AG09319 (cell line): ENCODE measurements at regions not wholly inside any gene's neighbourhood (a gene's known extent, or its start where the extent isn't known, plus 50 kb on each side); places are given as distances from the start of the nearest gene placed in this dataset.

Source experiments
- DNase-seq: peaks from one replicate; pipeline ENCODE4 v3.0.0-alpha.2; 2010; ENCODE audit warnings: low read depth; ENCODE audit errors: extremely low read depth
- TF ChIP-seq, protein P1 (sequence below): IDR thresholded peaks from 2 replicates; pipeline ENCODE4 v1.5.1; 2011; ENCODE audit warnings: low read depth, mild to moderate bottlenecking, inconsistent platforms, low read length, moderate library complexity

DNA sequence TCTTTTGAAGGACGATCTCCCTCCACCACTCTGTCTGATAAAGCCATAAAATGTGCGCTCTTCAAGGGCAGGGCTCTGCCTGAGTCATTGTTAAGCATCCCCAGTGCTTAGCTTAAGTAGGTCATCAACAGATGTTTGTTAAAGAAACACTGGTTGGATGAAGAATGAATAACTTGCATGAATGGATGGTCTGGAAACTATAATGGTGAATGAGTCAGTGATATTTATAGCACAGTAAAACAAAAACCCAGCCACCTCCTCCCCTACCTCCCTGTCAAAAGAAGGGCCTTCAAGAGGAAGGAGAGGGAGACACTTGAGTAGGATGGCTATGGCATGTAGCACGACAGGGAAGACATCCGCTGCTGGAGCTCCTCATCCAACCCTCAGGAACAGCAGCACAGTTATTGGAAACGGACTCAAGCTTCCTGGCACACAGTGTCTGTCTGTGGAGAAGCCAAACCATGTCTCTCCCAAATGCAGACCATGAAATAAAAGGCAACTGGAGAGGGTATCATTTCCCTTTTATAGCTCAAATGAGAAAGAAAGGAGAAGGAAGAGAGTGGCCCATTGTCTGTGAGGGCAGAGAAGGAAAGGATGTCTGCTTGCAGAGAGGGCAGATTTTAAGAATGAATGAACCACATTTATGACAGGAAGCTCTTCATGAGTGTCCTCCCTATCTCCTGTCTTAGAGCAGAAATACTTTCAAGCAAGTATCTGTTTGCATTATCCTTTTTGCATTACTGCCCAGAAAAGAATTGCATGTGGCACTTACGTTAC is 183.5 kb upstream of the UBL3 start:
- TF ChIP-seq, protein P1, sequence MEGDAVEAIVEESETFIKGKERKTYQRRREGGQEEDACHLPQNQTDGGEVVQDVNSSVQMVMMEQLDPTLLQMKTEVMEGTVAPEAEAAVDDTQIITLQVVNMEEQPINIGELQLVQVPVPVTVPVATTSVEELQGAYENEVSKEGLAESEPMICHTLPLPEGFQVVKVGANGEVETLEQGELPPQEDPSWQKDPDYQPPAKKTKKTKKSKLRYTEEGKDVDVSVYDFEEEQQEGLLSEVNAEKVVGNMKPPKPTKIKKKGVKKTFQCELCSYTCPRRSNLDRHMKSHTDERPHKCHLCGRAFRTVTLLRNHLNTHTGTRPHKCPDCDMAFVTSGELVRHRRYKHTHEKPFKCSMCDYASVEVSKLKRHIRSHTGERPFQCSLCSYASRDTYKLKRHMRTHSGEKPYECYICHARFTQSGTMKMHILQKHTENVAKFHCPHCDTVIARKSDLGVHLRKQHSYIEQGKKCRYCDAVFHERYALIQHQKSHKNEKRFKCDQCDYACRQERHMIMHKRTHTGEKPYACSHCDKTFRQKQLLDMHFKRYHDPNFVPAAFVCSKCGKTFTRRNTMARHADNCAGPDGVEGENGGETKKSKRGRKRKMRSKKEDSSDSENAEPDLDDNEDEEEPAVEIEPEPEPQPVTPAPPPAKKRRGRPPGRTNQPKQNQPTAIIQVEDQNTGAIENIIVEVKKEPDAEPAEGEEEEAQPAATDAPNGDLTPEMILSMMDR = no peak
- peak; percentile 73 for DNase-seq

DNA sequence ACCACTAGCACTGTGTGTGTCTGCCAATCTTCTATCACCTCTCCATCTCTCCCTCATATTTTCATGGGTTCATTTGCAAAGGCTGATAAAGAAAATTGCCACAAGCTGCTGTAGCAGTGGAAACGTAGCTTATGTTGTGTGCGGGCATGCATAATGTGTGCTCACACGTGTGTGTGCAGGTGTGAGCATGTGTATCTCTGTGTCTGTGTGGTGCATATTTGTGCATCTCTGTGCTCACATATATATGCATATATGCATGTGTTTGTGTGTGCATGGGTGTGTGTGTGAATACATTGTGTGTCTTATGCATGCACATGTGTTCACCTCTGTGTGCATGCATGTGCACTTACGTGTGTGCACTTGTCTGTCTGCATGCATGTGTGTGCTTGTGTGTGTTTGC is 181.8 kb upstream of the UBL3 start:
- DNase-seq = no peak
- TF ChIP-seq, protein P1 = no peak

DNA sequence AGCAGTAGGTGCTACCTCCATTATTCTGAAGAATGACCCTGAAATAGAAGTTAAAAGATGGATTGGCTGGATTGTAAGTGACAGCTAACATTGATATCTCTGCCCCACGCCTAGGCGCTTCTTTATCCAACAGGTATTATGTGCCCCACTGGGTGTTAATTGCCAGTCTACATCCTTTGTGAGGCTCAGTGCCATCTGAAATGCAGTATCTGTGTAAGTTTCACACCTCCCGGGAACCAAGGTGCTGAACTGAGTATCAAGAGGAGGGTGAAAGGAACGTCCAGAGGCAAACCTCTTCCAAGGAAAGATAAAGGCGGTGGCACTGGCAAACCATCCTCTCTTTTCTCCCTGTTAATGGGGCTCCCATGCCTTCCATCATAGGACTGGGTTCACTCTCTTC is 181.1 kb upstream of the UBL3 start:
- DNase-seq = no peak
- TF ChIP-seq, protein P1 = no peak

DNA sequence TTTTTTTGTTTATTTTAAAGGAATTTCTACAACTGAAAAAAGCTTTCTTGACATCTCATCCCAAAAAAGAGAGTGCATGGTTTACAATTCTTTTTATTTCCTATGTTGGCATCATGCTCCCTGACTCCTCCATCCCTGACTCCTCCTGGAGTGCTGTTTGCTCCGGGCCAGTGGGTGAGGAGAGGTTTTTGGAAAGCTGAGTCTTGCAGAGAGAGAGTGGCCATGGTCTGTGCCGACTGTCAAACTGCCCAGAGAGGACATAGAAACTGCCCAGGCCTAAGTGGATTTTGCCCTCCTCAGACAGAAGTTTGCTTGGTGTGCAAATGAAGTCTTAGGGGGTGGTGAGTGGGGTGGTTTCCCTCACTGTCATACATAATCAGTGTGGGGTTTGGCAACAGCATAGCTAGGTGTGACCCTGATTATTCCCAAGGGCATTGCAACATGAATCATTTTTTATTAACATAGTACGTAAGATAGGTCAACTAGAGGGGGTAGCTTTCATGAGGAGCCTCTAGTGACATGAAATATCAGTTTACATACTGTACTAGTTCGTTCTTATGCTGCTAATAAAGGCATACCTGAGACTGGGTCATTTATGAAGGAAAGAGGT is 179.8 kb upstream of the UBL3 start:
- TF ChIP-seq, protein P1 = no peak
- DNase-seq = no peak

DNA sequence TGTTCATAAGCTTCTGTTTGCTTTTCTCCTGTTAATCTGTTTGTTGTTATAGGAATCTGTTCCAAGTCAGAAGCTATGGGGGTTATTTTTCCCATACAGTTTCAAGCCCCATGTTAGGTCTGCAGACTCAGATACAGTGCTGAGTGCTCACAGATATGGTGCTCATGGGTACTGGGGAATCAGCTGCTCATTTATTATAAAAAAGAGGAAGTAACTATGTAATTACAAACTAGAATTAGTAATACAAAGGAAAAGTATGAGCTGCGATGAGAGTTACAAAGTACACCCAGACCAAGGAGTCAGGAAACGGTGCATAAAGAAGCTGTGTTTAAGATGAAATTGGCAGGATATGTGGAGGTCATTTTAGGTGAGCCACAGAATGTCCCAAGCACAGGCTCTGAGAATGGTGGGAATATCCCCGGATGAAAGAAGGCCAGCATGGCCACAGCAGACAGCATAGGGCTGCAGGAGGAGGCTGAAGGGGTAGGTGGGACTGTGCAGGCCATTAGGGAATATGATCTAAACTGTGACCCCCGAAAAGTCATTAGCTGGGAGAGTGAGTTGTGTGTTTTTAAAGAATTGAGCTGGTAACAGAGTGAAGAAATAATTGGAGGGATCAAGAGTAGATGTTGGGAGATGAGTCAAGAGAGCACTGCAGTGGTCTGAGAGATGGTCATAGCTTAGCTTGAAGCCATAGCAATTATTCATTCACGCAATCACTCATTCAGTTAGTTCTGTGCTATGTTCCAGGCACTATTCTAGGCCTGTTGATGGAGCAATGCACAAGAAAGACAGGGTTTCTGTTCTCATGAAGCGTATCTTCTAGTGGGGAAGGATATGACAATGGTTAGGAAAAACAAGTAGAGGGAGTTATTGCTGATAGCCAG is 177.4 kb upstream of the UBL3 start:
- TF ChIP-seq, protein P1 = no peak
- no peak for DNase-seq

DNA sequence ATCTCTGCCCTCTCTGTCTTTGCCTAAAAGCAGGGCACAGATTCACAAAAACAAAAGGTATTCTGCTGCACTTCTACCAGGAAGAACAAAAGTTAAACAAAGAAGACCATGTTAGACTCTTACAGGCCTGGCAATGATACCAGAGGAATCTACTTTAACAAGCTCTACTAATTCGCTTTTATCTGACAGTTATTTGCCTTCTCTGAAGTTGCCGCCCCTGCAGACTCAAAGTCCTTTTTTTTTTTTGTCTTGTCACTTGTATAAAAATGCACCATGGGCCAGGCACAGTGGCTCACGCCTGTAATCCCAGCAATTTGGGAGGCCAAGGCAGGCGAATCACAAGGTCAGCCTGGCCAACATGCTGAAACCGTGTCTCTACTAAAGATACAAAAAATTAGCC is 176.5 kb upstream of the UBL3 start:
- DNase-seq = no peak
- TF ChIP-seq, protein P1 = no peak

DNA sequence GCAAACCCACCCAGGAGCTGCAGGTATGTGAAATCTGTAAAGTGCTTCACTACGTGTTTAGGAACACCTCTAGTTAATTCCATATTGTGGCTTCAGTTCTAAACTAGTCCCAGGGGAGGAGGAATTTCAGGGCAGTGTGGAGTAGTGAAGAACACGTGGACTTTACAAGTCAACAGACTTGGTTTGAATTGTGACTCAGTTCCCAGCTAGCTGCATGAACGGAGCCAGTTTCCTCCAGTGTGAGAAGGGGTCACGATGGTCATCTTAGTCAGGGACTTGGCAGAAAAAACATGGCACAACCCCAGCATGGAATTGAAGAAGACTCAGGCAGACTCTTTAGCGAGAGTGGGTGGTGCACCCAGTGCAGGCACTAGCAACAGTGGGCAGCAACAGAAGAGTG is 175.7 kb upstream of the UBL3 start:
- DNase-seq = no peak
- TF ChIP-seq, protein P1 = no peak
